H9 (cell line): ENCODE measurements at regions not wholly inside any gene's neighbourhood (a gene's known extent, or its start where the extent isn't known, plus 50 kb on each side); places are given as distances from the start of the nearest gene placed in this dataset.

Experiments
- DNase-seq: peaks from one replicate; pipeline ENCODE4 v3.0.0-alpha.2; 2017
- H2AFZ ChIP-seq: one replicate; pipeline ENCODE4 v1.6.1; 2013; ENCODE audit warnings: mild to moderate bottlenecking, low read length, control low read depth, moderate library complexity
- H2AK5ac ChIP-seq: 2 replicates; pipeline ENCODE4 v1.6.1; 2013; ENCODE audit warnings: low read length, control low read depth, mixed read lengths; ENCODE audit not compliant: insufficient read length
- H2BK120ac ChIP-seq: one replicate; pipeline ENCODE4 v1.6.1; 2013; ENCODE audit warnings: low read depth, mild to moderate bottlenecking, low read length, control low read depth, inconsistent platforms; ENCODE audit not compliant: poor library complexity, severe bottlenecking
- H2BK12ac ChIP-seq: 2 replicates; pipeline ENCODE4 v1.6.1; 2013; ENCODE audit warnings: low read length, control low read depth, mixed read lengths, low read depth; ENCODE audit not compliant: insufficient read length
- H2BK15ac ChIP-seq: 2 replicates; pipeline ENCODE4 v1.6.1; 2013; ENCODE audit warnings: low read depth, low read length, control low read depth
- H2BK20ac ChIP-seq: one replicate; pipeline ENCODE4 v1.6.1; 2013; ENCODE audit warnings: low read depth, mild to moderate bottlenecking, low read length, control low read depth, inconsistent platforms; ENCODE audit not compliant: poor library complexity, severe bottlenecking
- H2BK5ac ChIP-seq: 2 replicates; pipeline ENCODE4 v1.6.1; 2013; ENCODE audit warnings: low read length, control low read depth, mixed read lengths; ENCODE audit not compliant: insufficient read length
- H3K14ac ChIP-seq: 2 replicates; pipeline ENCODE4 v1.6.1; 2013; ENCODE audit warnings: low read length, control low read depth; ENCODE audit not compliant: insufficient read depth
- H3K18ac ChIP-seq: 2 replicates; pipeline ENCODE4 v1.6.1; 2013; ENCODE audit warnings: low read depth, mild to moderate bottlenecking, mixed read lengths, low read length, control low read depth; ENCODE audit not compliant: insufficient read length
- H3K23ac ChIP-seq: 2 replicates; pipeline ENCODE4 v1.6.1; 2013; ENCODE audit warnings: low read length, control low read depth, mixed read lengths, low read depth; ENCODE audit not compliant: insufficient read length
- H3K23me2 ChIP-seq: 2 replicates; pipeline ENCODE4 v1.6.1; 2013; ENCODE audit warnings: low read depth, mild to moderate bottlenecking, mixed read lengths, low read length, control low read depth; ENCODE audit not compliant: insufficient read length, poor library complexity, severe bottlenecking
- H3K27ac ChIP-seq: 2 replicates; pipeline ENCODE4 v1.5.1; 2013; ENCODE audit warnings: low read length, control low read depth, mixed read lengths, low read depth; ENCODE audit not compliant: insufficient read length
- H3K27me3 ChIP-seq: 2 replicates; pipeline ENCODE4 v1.6.1; 2013; ENCODE audit warnings: low read length, control low read depth, inconsistent platforms; ENCODE audit not compliant: insufficient read depth
- H3K4ac ChIP-seq: 2 replicates; pipeline ENCODE4 v1.6.1; 2013; ENCODE audit warnings: low read depth, mild to moderate bottlenecking, control low read depth, inconsistent platforms, low read length, moderate library complexity
- H3K4me1 ChIP-seq: 2 replicates; pipeline ENCODE4 v1.6.1; 2013; ENCODE audit warnings: low read length, control low read depth, inconsistent platforms; ENCODE audit not compliant: insufficient read depth
- H3K4me2 ChIP-seq: 2 replicates; pipeline ENCODE4 v1.6.1; 2013; ENCODE audit warnings: low read length, control low read depth, mixed read lengths; ENCODE audit not compliant: insufficient read length, insufficient read depth
- H3K56ac ChIP-seq: 2 replicates; pipeline ENCODE4 v1.6.1; 2013; ENCODE audit warnings: low read depth, mild to moderate bottlenecking, mixed read lengths, low read length, control low read depth; ENCODE audit not compliant: insufficient read length
- H3K79me1 ChIP-seq: 2 replicates; pipeline ENCODE4 v1.6.1; 2013; ENCODE audit warnings: low read depth, mild to moderate bottlenecking, moderate library complexity, low read length, control low read depth, inconsistent platforms; ENCODE audit not compliant: insufficient read depth, poor library complexity, severe bottlenecking
- H3K79me2 ChIP-seq: 2 replicates; pipeline ENCODE4 v1.6.1; 2013; ENCODE audit warnings: low read length, control low read depth, inconsistent platforms; ENCODE audit not compliant: insufficient read depth
- H3K9ac ChIP-seq: 2 replicates; pipeline ENCODE4 v1.6.1; 2013; ENCODE audit warnings: low read length, control low read depth, mixed read lengths; ENCODE audit not compliant: insufficient read length; ENCODE audit errors: extremely low read depth
- H3K9me3 ChIP-seq: one replicate; pipeline ENCODE4 v1.6.1; 2013; ENCODE audit warnings: low read depth, low read length, inconsistent platforms; ENCODE audit not compliant: control insufficient read depth
- H3T11ph ChIP-seq: one replicate; pipeline ENCODE4 v1.6.1; 2013; ENCODE audit warnings: mild to moderate bottlenecking, low read length, control low read depth, inconsistent platforms
- H4K20me1 ChIP-seq: one replicate; pipeline ENCODE4 v1.6.1; 2013; ENCODE audit not compliant: control insufficient read depth, insufficient read length, insufficient read depth
- H4K5ac ChIP-seq: 2 replicates; pipeline ENCODE4 v1.6.1; 2013; ENCODE audit warnings: low read depth, mild to moderate bottlenecking, mixed read lengths, low read length, control low read depth; ENCODE audit not compliant: insufficient read length
- H4K8ac ChIP-seq: replicated peaks from 2 replicates; pipeline ENCODE4 v1.6.1; 2013; ENCODE audit warnings: low read length, control low read depth, mixed read lengths, low read depth; ENCODE audit not compliant: insufficient read length
- H4K91ac ChIP-seq: 2 replicates; pipeline ENCODE4 v1.6.1; 2013; ENCODE audit warnings: low read depth, mild to moderate bottlenecking, moderate library complexity, mixed read lengths, low read length, control low read depth; ENCODE audit not compliant: insufficient read length
- H3K27ac Mint-ChIP-seq, 3 experiments: 2 replicates in 2 of 3; 3 replicates in 1 of 3; pipeline ENCODE4 v1.8.0; 2020 to 2021; ENCODE audit warnings: mixed read lengths in 3 of 3, mild to moderate bottlenecking in 1 of 3, moderate library complexity in 1 of 3
- H3K27me3 Mint-ChIP-seq: 2 replicates; pipeline ENCODE4 v1.8.0; 2021; ENCODE audit warnings: low read depth, mild to moderate bottlenecking, moderate library complexity, mixed read lengths
- H3K36me3 Mint-ChIP-seq, 3 experiments: 2 replicates in 2 of 3; 3 replicates in 1 of 3; pipeline ENCODE4 v1.8.0; 2020 to 2021; ENCODE audit warnings: low read depth in 3 of 3, mixed read lengths in 3 of 3; ENCODE audit not compliant: insufficient read depth in 1 of 3
- H3K4me1 Mint-ChIP-seq, 2 experiments: 2 replicates each; pipeline ENCODE4 v1.8.0; 2020; ENCODE audit warnings: mixed read lengths in 2 of 2
- H3K4me3 Mint-ChIP-seq, 2 experiments: 2 replicates in 1 of 2; 3 replicates in 1 of 2; pipeline ENCODE4 v1.8.0; 2020 to 2021; ENCODE audit warnings: mild to moderate bottlenecking in 2 of 2, mixed read lengths in 2 of 2, moderate library complexity in 1 of 2
- H3K9me3 Mint-ChIP-seq, 2 experiments: 2 replicates in 1 of 2; 3 replicates in 1 of 2; pipeline ENCODE4 v1.8.0; 2020; ENCODE audit warnings: mild to moderate bottlenecking in 2 of 2, mixed read lengths in 2 of 2, moderate library complexity in 1 of 2
- WGBS: extraction: QIAGEN DNeasy Blood & Tissue Kit; methylation state at CpG from one replicate; pipeline ENCODE4 v1.1.7; 2013; ENCODE audit warnings: missing lambda C conversion rate, low lambda C conversion rate, mixed read lengths; ENCODE audit not compliant: insufficient read length; ENCODE audit errors: extremely low coverage; 5-methylcytosine and 5-hydroxymethylcytosine counted together
- TF ChIP-seq, protein P1 (sequence below): fragments of 200-600 bp; sonication (generic); conservative IDR thresholded peaks from 3 replicates; pipeline ENCODE4 v1.8.0; 2021; ENCODE audit warnings: antibody characterized with exemption, mild to moderate bottlenecking

DNA sequence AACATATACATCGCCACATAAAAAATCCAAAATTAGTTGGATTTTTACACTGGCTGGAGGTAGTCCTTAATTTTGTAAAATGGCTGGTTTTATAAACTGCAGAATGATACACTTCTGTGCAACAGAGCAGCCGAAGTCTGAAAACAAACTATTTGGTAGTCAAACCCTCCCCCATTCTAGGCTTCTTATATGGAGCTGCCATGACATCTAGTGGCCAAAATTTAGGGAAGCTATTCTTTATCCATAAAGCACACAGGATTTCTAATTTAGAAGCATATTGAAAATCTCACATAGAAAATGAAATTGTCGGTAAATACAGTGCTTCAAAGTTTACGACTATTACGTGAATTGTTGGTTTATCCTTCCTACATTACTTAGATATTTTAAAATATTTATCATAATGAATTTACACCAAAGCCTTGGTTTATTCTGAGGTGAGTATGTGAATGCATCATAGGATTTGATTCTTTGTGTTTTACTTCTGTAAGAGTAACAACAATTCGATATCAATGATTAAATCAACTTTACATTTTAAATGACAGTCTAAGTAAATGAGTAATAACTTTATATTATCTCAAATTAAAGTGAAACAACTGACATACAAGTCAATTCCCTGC lies 113.4 kb upstream of the FAM241A start:
- no peaks in the 10 kb centered on the region for H3K79me2 ChIP-seq
- H4K5ac ChIP-seq: no peak overlapping the region
- H3K56ac ChIP-seq: no peak overlapping the region
- DNase-seq: no peak
- no peaks in the 10 kb centered on the region for H3K36me3 Mint-ChIP-seq
- no peaks in the 10 kb centered on the region for H3K9me3 ChIP-seq
- H3K4me2 ChIP-seq: no peak overlapping the region
- H3K4me1 Mint-ChIP-seq: peaks cover 2 to 7% of the 10 kb centered on the region in 2 experiments; a peak in 3 of 4 replicates
- H2BK20ac ChIP-seq: no peak overlapping the region
- H3K23ac ChIP-seq: no peak overlapping the region
- H4K20me1 ChIP-seq: no peaks in the 10 kb centered on the region
- H3K27me3 Mint-ChIP-seq: no peaks in the 10 kb centered on the region; the same call in 1 of the 2 replicates
- no CpG with 5 or more reads among the region's 6 CpGs for WGBS
- no peaks in the 10 kb centered on the region for H3K4me1 ChIP-seq
- no peak overlapping the region for H3T11ph ChIP-seq
- TF ChIP-seq, protein P1, sequence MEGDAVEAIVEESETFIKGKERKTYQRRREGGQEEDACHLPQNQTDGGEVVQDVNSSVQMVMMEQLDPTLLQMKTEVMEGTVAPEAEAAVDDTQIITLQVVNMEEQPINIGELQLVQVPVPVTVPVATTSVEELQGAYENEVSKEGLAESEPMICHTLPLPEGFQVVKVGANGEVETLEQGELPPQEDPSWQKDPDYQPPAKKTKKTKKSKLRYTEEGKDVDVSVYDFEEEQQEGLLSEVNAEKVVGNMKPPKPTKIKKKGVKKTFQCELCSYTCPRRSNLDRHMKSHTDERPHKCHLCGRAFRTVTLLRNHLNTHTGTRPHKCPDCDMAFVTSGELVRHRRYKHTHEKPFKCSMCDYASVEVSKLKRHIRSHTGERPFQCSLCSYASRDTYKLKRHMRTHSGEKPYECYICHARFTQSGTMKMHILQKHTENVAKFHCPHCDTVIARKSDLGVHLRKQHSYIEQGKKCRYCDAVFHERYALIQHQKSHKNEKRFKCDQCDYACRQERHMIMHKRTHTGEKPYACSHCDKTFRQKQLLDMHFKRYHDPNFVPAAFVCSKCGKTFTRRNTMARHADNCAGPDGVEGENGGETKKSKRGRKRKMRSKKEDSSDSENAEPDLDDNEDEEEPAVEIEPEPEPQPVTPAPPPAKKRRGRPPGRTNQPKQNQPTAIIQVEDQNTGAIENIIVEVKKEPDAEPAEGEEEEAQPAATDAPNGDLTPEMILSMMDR: peak; percentile 88
- H3K14ac ChIP-seq: no peak overlapping the region
- no peak overlapping the region for H2BK120ac ChIP-seq
- H2AFZ ChIP-seq: no peak overlapping the region
- H3K27ac Mint-ChIP-seq: no peak overlapping the region
- no peaks in the 10 kb centered on the region for H3K79me1 ChIP-seq
- H3K23me2 ChIP-seq: no peaks in the 10 kb centered on the region
- no peak overlapping the region for H2BK5ac ChIP-seq
- no peaks in the 10 kb centered on the region for H3K27me3 ChIP-seq
- no peak overlapping the region for H4K8ac ChIP-seq
- H2BK12ac ChIP-seq: no peak overlapping the region
- no peak overlapping the region for H2BK15ac ChIP-seq
- H3K9me3 Mint-ChIP-seq: no peaks in the 10 kb centered on the region
- no peak overlapping the region for H3K4ac ChIP-seq
- H4K91ac ChIP-seq: no peak overlapping the region
- H2AK5ac ChIP-seq: no peak overlapping the region
- H3K9ac ChIP-seq: no peak overlapping the region
- H3K27ac ChIP-seq: no peak overlapping the region
- no peak overlapping the region for H3K18ac ChIP-seq
- H3K4me3 Mint-ChIP-seq: no peak overlapping the region
